HG02938 (cell line): ENCODE measurements at regions not wholly inside any gene's neighbourhood (a gene's known extent, or its start where the extent isn't known, plus 50 kb on each side); places are given as distances from the start of the nearest gene placed in this dataset.
"Not testable (repeated sequence)": the region's sequence is repeated elsewhere in the genome, so short reads cannot be mapped to it uniquely, and the experiment has no call there.

Experiments used
- ATAC-seq: cut with Tn5 transposase; IDR thresholded peaks from one replicate; pipeline ENCODE4 v1.9.1; 2021; ENCODE audit warnings: mild to moderate bottlenecking, moderate library complexity; ENCODE audit not compliant: unreplicated experiment

DNA sequence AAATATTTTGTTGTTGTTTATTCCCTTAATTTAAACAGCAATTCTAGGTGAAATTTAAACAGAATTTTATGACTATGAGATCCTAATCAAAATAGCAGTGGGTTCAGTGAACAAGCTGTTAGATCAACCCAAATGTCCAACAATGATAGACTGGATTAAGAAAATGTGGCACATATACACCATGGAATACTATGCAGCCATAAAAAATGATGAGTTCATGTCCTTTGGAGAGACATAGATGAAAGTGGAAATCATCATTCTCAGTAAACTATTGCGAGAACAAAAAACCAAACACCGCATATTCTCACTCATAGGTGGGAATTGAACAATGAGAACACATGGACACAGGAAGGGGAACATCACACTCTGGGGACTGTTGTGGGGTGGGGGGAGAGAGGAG is 407.3 kb upstream of the ADAMTSL1 start:
- ATAC-seq: not testable (repeated sequence)

DNA sequence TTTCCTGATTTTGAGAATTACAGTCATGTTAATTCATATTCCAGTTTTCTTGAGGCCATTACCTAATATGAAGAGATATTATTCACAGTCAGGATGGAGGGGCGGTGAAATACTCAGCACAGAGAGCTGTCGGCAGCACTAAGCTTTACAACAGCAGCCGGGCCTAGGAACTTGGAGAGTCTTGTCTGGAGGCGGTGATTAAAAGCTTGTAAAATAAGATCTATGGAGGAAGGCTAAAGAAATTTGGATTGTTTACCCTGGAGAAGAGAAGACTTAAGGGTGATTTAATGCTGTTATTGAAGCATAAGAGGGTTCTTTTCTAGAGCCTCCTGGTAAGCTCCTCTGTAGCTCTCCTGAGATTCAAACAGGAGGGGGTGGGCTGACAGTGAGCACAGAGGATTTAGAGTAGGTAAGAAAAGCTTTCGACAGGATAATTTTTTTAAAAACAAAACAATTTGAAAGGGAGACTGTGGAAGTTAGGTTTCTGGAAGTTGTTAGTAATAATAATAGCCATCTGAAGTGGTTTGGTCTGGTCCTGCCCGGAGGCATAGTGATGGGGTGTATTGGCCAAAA is 406.3 kb upstream of the ADAMTSL1 start:
- no peak for ATAC-seq

DNA sequence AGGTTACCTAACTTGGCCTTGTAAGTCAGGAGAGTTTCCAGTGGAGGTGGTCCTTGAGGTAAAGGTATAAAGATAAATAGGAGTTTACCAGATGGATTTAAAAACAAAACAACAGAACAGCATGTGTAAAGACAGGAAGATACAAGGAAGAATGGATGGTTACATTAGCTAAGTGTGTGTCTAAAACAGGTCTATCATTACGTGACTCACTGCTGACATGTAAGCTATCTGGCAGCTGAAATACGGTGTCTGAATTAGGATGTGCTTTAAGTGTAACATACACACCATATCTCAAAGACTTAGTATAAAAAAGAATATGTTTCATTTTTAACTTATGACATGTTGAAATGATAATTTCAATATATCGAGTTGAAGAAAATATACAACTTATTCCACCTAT is 405.1 kb upstream of the ADAMTSL1 start:
- no peak for ATAC-seq

DNA sequence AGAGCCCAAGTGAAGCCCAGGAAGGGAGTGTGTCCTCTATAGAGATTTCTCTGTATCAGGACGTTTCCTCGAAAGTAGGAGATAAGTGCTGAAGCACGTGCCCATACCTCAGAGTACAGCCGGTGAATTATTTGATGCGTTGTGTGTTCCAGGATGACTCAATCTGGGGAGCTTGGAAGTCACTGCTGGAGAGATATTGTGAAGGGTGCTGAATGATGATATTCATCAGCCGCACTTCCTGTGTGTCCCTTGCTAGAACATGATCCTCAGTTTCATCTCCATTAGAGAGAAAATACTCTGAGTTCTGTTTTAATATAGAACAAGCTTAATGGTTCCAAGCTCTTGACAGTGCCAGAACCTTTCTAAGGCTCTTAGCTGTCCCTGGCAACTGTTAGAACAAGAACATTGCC is 402.3 kb upstream of the ADAMTSL1 start:
- ATAC-seq: no peak

DNA sequence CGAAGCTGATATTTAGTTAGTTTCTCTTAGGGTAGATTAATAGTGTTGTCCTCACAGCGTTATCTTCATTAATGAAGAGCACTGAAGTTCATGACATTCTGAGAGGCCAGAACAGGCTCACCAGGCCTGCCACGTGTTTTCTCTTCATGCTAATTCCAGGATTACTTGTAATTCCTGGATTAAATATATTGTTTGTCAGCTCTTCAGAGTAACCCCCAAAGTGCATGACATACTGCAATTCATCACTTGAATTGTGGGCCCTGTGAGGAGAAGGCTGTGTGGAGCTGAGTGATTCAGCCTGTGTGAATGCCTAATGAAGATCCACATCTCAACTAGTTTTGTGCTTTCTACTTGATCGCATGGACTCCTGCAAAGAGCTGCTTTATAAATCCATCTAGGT is 401.0 kb upstream of the ADAMTSL1 start:
- ATAC-seq: no peak

DNA sequence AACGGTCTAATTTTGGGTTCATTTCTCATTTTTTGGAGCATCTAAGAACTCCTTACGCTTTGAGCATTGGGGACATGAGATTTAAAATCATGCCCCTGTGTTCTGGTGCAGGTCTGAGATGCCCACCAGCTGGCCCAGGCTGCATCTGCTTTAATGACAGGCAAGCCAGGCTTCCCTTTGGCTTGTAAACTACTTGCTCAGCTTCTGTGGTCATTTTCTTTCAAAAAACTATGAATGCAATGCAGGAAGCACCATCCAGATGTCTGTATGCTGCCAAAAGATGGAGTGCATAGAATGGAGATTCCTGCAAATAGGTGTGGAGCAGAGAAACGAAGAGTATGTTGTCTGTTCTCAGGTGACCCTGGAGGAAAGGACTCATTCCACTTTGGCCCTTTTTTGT is 399.9 kb upstream of the ADAMTSL1 start:
- ATAC-seq: no peak

DNA sequence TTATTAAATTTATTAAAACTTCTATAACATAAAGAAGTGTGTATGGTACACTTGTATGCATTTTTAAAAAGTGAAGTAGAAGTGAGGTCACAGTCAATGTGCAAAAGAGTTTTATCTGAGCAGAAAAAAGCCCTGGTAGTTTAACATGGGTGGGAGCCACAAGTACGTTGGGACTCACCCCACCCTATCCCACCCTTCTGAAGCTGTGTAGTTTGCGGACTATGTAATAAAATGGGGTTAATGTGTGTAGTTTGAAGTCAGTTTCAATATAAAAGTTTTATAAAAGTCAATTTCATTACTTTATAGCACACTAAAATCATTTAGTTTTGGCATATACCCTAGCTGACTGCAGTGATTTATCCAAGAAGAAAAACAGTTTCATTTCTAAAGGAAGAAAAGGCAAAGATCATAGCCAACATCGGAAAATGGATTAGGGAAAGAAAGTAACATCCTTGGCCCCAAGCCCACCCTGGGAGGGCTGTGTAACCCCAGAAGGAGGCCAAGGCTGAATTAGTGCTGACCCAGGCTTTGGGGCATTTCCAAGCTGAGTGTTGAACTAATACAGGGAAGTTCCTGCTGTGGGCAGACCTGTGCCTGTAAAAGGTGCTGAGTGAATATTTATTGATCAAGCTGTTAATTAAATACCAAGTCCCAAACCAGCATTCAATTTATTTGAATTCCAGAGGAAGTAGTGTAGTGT is 398.6 kb upstream of the ADAMTSL1 start:
- no peak for ATAC-seq

DNA sequence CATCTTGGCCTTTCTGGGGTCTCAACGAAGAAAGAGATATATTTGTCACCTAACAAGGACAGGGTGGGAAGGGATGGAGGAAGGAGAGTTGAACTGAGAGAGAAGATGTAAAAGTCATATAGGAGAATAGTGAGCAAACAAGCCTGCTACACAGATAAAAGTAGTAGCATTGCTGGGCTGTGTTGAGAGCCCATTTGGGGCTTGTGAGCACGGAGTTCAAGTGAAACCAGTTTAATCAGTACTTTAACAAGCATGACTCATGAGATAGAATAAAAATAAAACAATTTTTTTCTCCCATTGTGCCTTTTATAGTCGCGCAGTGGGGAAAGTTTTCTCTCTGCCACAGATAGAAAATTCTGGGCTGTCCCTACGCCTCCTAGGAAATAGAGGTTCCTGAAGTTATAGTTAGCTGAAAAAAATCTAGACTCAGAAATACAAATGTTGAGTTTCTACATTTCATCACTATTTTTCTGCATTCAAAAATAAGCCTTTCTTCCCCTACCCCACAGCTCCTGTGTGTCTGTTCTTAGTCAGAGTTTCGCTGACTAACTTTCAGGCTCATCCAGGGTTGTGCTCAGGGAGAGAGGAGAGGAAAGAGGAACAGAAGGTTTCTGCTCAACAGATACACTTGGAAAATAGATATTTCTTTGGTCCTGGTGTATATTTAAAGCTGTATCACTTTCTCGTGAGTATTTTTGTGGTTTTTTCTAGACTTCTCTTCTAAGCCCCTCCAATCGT is 395.8 kb upstream of the ADAMTSL1 start:
- no peak for ATAC-seq

DNA sequence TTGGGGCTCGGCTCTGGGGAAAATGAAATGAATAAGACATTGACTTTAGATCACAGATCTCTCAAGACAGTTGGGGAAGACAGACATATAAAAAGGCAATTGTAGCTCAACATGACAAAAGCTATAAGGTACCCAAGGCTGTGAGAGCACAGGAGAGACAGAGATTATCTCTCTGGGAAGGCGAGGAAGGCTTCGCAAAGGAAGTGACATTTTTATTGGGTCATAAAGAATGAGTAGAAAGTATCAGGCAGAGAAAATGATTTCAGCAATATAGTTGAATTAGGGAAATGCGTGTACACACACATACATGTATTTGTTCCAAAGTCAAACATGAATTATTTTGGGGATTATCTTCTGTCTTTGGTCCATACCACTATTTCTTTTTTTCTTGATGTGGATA is 381.8 kb upstream of the ADAMTSL1 start:
- ATAC-seq: no peak

DNA sequence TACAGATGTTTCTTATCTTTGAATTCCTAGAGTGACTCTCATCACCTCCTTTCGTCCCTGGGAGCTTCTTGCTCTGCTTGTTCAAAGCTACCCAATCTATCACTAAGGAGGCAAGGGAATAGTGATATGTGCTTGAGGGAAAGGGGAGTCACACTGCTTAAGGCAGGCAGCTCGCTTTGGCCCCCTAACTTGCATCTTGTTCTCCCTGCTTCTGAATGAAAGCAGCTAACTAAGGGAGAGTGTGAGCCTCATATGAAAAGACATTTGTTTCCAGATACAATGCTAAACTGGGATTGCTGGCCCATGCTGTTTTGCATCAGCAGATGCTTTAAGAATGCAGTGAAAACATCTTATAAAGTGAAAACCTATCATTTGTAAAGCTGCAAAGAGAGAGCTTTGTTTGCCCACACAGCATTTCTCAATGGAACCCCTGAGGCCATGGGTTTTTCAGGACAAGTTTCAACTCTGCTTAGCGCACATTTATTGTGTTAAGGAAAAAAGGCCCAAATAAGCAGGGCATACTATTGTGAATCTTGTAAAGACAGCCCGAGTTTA is 367.9 kb upstream of the ADAMTSL1 start:
- no peak for ATAC-seq

DNA sequence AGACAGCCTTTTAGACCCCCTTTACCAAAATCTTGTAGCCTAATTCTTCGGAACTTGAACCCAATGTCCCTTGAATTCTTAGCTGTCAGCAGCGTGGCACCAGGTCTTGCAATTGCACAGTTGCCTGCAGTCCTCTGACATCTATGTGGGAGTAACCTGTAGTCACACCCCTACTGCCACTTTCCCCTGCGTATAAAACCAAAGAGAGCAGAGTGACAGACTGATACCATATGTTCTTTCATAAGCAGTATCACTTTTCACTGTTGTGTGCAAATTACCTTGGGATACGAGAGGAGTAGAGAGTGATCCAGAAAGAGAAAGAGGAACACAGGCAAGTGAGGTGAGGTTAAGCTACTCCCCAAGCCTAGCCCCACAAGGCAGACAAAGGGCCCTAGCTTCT is 364.3 kb upstream of the ADAMTSL1 start:
- no peak for ATAC-seq

DNA sequence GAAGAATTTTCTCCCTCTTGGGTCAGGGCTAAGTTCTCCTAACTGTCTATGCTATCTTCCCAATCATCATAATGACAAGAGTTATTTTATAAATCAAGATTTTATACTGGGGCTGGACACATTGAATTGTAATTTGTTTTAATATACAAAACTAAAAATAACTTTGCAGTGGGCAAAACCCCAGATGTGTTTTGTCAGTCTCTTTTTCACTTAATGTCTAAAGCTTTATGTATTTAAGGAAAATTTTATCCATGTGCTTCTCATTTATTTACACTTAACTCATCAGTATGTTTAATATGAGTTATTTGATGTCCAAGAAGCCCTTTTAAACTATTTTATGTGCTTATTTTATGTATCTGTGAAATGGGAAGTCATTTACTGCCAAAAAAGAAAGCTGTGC is 362.8 kb upstream of the ADAMTSL1 start:
- no peak for ATAC-seq

DNA sequence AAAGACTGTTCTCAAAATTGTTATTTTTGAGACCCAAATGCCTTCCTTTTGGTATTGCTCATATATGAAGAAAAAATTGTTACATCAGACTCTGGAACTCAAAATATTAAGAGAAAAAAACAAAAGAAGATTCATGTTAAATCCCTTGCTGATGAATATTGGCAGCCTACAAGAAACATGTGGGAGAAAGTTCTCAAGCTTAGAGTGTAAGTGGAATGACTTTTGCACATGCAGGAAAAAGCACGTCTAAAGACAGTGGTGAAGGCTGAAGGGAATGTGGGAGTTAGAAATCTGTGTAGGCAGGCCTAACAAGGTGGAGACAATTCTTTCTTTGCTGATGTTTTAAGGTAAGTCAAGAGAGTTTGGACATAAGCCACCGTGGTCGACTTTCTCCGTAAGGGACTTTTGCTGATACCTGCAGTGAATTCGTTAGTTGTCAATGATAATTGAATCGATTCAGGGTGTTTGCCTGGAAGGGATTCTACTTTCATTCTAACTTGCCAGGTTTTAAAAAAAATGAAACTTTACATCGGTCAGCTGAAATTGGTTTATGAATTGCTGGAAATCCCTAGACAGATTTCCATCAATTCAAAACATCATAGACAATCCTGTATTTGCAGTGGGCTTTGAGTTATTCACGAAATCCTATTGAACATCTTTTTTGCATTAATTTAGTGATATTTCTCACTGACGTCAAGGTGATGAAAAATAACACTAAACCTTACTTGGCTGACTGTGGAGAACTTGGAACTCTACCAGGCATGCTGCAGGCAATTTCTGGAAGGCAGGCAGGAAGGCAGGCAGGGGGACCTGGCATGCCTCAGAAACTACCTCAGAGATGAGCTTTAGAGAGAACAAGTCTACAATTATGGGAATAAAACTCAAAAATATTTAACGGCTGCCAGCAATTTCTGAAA is 359.1 kb upstream of the ADAMTSL1 start:
- no peak for ATAC-seq

DNA sequence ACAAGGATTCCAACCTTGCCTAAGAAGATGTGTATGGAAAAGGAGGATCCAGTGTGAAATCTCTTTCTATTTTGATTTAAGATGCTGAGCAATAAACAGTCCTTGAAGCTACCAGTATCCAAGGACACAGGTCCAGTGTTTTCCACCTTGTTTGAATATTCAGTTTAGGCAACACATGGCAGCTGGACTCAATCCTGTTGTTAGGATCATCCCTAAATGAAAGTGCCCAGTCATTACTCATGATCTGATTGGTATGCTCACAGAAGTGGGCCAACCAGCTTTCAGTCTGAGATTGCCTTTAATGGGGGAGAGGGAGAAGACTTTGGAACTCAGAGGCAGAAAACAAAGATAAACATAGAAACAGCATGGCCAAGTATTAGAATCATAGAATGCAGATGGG is 355.7 kb upstream of the ADAMTSL1 start:
- no peak for ATAC-seq

DNA sequence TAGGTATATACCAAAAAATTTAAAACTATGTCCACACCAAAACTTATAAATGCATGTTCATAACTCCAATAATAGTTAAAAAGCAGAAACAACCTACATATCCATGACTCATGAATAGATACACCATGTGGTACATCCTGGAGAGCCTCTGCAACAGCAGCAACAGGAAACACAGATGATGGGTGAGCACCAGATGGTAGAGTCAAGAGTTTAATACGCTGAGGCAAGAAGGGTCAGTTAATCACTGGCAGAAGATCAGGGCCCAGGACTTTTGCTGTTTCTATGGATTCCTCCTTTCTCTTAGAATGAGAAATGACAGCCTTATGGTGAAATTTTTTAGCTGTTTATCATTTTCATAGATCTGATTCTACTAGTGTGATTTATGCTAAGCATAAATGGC is 351.8 kb upstream of the ADAMTSL1 start:
- ATAC-seq: no peak

DNA sequence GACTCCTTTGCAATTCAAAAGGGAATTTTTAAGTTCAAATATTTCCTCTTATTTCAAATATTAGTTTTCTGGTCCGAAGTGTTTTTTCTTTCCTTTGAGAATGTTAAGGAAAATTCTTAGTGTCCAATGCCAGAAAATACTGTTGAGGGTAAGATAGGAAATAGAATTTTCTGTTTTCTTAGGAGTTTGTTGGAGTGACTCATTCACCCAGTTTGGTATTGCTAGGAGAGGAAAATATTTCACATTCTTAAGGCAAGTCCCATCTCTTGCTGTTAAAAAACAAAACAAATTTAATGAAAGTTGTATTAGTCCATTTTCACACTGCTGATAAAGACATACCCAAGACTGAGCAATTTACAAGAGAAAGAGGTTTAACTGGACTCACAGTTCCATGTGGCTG is 349.2 kb upstream of the ADAMTSL1 start:
- ATAC-seq: no peak

DNA sequence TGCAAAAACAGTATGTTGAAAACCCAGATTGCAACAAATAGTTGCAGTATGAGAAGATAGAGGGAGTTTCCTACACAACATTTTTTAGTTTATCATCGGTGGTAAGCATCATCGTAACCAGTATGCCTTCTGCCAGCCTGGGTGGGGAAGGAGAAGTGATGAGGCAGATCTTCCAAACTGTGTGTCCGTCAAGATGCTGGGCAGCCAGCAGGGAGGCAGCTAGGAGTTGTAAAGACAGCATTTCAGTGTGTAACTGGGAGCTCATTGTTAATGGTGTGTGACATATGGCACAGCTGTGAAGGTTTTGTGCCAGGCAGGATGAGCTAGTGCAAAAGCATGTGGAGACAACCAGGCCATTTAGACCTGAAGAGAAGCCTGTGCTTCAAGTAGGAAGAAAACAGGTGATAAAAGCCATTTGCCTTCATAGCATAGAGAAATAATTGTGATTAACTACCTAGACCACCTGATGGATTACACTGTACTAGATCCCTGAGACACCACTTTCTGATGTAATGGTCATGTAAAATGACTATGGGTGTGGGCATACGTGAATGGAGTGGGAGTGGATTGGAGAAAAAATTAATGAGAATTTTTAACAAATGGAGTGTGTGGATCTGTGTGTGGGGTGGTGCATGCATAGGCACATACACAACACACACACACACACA is 347.0 kb upstream of the ADAMTSL1 start:
- ATAC-seq: no peak

DNA sequence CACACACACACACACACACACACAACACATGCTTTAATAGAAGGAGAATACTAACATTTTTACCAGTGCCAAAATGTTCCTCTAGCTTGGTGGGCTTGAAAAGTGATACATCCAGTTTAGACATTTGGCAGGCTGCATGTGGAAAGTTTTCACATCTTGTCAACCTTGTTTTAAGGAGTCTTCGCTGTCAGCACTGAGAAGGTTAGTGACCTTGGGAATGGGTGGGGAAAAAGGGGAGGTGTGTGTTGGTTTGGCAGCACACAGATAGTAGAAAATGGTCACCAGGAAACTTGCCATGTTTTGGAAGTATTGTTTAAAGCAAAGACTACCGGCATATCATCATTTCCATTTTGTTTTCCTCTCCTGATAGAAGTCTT is 346.5 kb upstream of the ADAMTSL1 start:
- no peak for ATAC-seq

DNA sequence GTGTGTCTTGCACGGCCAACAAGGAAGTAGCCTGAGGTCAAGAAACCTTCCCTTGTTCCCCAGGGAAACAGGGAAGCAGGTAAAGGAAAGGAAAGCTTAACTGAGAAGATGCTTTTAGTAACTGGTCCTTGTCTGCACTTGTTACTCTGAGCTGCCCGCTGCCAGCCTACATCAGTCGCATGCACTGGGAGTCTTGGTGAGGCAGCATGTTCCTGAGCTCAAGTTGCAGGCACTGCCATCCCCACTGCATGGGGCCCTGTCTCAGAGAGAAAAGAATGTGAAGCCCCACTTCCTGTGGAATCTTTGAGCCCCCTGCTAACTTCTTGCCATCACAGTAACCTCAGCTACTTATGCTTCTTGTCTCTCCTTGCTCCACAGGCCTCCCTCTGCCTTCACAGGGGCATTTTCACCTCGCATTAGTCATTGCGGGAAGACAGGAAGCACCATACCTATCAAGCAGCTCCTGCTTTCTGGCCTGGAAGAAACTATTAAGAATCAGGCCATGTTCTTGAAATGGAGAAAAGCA is 344.1 kb upstream of the ADAMTSL1 start:
- ATAC-seq: no peak

DNA sequence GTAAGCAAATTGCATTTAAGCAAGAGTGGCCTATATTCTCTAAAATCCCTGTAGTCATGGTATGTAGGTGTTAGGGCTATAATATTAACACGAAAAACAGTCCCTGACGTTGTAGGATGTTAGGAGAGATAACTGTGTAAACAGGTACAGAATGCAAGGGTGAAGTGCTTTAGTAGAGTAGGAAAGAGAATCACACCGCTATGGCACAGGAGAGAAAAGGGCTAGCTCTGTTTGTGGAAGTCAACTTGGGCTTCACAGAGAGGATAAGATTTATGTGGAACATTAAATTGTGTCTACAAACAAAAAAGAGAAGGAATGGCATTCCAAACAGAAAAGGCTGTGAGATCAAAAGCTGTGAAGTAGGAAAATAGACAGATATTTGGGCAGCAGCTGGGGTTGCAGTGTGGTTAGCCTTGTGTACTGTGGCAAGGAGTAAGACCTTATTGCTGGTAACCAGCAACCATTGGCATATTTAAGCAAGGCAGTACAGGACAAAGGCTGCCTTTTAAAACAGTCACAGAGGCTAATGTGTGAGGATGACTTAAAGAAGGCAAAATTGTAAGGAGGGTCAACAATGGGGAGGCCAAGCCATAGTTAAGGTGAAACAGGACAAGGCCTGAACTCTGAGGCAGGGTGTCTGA is 337.5 kb upstream of the ADAMTSL1 start:
- ATAC-seq: no peak
